ENCODE measurements at regions not wholly inside any gene's neighbourhood (a gene's known extent, or its start where the extent isn't known, plus 50 kb on each side); places are given as distances from the start of the nearest gene placed in this dataset.

DNA sequence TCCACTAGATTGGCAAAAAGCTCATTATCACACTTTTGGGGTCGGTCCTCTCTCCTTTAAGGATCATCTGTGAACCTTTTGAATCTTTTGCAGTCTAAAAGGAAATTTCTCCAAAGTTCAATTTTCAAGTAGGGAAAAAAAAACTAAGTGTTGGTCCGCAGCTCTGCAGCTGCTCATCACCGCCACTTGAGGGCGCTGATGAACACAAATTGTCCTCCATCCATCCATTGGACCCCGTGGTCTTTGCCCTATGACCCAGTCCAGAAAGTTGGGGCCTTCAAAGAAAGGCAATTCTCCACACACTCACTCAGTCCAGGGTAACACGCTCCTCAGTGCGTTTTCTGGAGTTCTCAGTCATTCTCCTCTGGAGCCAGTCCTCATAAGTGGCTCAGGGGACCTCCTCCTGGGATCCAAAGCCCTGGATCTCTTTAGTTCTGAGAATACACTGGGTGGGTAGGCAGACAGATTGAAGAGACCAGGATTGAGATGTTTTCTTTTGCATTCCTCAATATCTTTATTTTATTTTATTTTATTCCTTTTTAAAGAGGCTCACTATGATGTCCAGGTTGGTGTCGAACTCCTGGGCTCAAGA is 63.6 kb upstream of the SLC28A3 start:
- TF ChIP-seq CTCF (IDR thresholded peaks at IDR 0.05) (no peak), POLR2AphosphoS5 (IDR thresholded peaks at IDR 0.05; ENCODE audit: insufficient read depth in 1 of 2, low read depth in 1 of 2) (no peak), POLR2A (IDR thresholded peaks at IDR 0.05) (no peak)

Data from vagina (tissue), 2 donors.